A673 (cell line): ENCODE measurements at regions not wholly inside any gene's neighbourhood (a gene's known extent, or its start where the extent isn't known, plus 50 kb on each side); places are given as distances from the start of the nearest gene placed in this dataset.

Source experiments
- BruUV-seq: library from RNA; stranded (reverse); fragments of 400-500 nt; replicated peaks from 2 replicates; lab custom pipeline; 2021; lab: Mats Ljungman, UMichigan
- CTCF ChIA-PET: fragments of 300-600 bp; sonication (Branson Sonifier 250); formaldehyde crosslinking; loops from one replicate; lab custom pipeline; 2022; ENCODE audit warnings: antibody characterized with exemption; lab: Charles Lee
- POLR2A ChIA-PET: fragments of 300-600 bp; sonication (Branson Sonifier 250); formaldehyde crosslinking; loops from one replicate; lab custom pipeline; 2022; ENCODE audit warnings: antibody characterized with exemption; ENCODE audit not compliant: low non-redundant PET; lab: Charles Lee
- DNase-seq: peaks from one replicate; pipeline ENCODE4 v3.0.0-alpha.2; 2015; ENCODE audit warnings: low spot score
- H3K27ac ChIP-seq: fragments of 200-600 bp; sonication (generic); 2 replicates; pipeline ENCODE4 v1.5.1; 2016; ENCODE audit warnings: mixed run types, low read depth, mild to moderate bottlenecking, mixed read lengths, antibody characterized with exemption, low read length; ENCODE audit not compliant: poor library complexity, severe bottlenecking
- H3K27me3 ChIP-seq: fragments of 200-600 bp; sonication (generic); replicated peaks from 2 replicates; pipeline ENCODE4 v1.6.1; 2017; ENCODE audit warnings: mixed run types, low read depth, mild to moderate bottlenecking, mixed read lengths, antibody characterized with exemption, low read length; ENCODE audit not compliant: insufficient read depth, poor library complexity
- H3K36me3 ChIP-seq: fragments of 200-600 bp; sonication (generic); 2 replicates; pipeline ENCODE4 v1.6.1; 2016; ENCODE audit warnings: mixed run types, mild to moderate bottlenecking, mixed read lengths, antibody characterized with exemption, low read length; ENCODE audit not compliant: insufficient read depth, poor library complexity, severe bottlenecking
- H3K4me1 ChIP-seq: fragments of 200-600 bp; sonication (generic); 2 replicates; pipeline ENCODE4 v1.6.1; 2017; ENCODE audit warnings: mixed run types, mild to moderate bottlenecking, mixed read lengths, antibody characterized with exemption, low read length; ENCODE audit not compliant: insufficient read depth, poor library complexity, severe bottlenecking
- H3K4me3 ChIP-seq: fragments of 200-600 bp; sonication (generic); 2 replicates; pipeline ENCODE4 v1.5.1; 2016; ENCODE audit warnings: low read depth, mixed run types, mild to moderate bottlenecking, mixed read lengths, low read length; ENCODE audit not compliant: poor library complexity, severe bottlenecking
- H3K9me3 ChIP-seq: fragments of 200-600 bp; sonication (generic); 2 replicates; pipeline ENCODE4 v1.6.1; 2016; ENCODE audit warnings: mixed run types, low read depth, mild to moderate bottlenecking, mixed read lengths, antibody characterized with exemption, low read length; ENCODE audit not compliant: poor library complexity, severe bottlenecking
- CTCF ChIP-seq: fragments of 300-800, 200-600 bp; sonication (generic); conservative IDR thresholded peaks from 2 replicates; pipeline ENCODE4 v1.5.1; 2017; ENCODE audit warnings: low read depth, mild to moderate bottlenecking, antibody characterized with exemption, low read length, moderate library complexity, mixed read lengths
- EZH2 ChIP-seq: fragments of 200-600 bp; sonication (generic); IDR thresholded peaks from 2 replicates; pipeline ENCODE4 v1.6.1; 2017; ENCODE audit warnings: borderline replicate concordance, low read depth, mild to moderate bottlenecking, mixed read lengths, antibody characterized with exemption, low read length; ENCODE audit not compliant: poor library complexity, severe bottlenecking
- intact Hi-C: fragments of 100-400 bp; cut with micrococcal nuclease; formaldehyde crosslinking; loops from one replicate; pipeline ENCODE4 v1.10.0; 2022; ENCODE audit not compliant: unreplicated experiment

DNA sequence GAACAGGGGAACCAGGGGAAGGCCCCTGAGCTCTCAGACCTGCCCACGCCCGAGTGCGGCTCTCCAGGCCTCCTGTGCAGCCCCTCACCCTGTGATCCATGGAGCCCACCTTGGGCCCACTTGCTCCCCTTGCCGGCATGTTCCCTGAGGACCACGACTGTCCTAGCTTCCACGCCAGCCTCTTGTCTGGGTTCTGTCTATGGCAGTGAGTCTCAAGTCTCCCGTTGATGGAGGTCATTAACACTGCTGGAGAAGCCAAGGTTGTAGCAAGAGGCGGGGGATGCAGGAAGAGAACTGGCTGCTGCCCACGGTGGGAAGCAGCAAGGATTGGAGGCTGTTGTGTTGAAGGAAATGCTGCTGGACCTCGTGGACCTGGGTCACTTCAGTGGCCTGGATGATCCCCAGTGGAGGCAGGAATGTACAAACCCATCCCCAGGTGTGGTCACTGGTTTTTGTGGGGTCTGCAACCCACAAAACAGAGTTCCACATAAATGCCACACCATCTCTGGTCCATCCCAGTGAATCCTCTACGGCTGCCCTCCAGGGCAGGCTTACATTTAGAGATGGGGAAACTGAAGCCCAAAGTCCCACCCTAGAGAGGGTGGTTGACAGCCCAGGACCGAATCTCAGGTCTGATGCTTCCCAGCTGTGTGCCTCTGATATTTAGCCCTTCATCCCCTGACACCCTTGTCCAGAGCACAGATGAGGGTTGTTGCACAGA is 150.3 kb downstream of the NDUFA10 start:
- H3K4me3 ChIP-seq = no peak overlapping the region
- CTCF ChIA-PET = no interaction called here
- H3K36me3 ChIP-seq = no peaks in the 10 kb centered on the region
- no peak overlapping the region for H3K27ac ChIP-seq
- POLR2A ChIA-PET = no interaction called here
- DNase-seq = no peak
- intact Hi-C loops = no loop called here
- no TSS peak for BruUV-seq
- no peaks in the 10 kb centered on the region for H3K9me3 ChIP-seq
- no peaks in the 10 kb centered on the region for H3K4me1 ChIP-seq
- H3K27me3 ChIP-seq = peaks cover 10% of the 10 kb centered on the region
- no peak for TF ChIP-seq EZH2
- TF ChIP-seq CTCF = no peak

GRCh38 chr2:239873656-239874635 is 151.2 kb downstream of the NDUFA10 start:
- no peak for DNase-seq
- Histone ChIP-seq H3K4me1 (no peaks in the 10 kb centered on the region), H3K4me3 (no peak overlapping the region), H3K9me3 (no peaks in the 10 kb centered on the region), H3K27ac (no peak overlapping the region), H3K36me3 (no peaks in the 10 kb centered on the region), H3K27me3 (peaks cover 10% of the 10 kb centered on the region)
- ChIA-PET POLR2A (no interaction called here), CTCF (no interaction called here)
- BruUV-seq = no TSS peak
- TF ChIP-seq CTCF (no peak), EZH2 (no peak)
- intact Hi-C loops = no loop called here

GRCh38 chr2:239871481-239872435 is 153.4 kb downstream of the NDUFA10 start:
- Histone ChIP-seq H3K4me1 (no peaks in the 10 kb centered on the region), H3K4me3 (no peak overlapping the region), H3K36me3 (no peaks in the 10 kb centered on the region), H3K27me3 (peaks cover 10% of the 10 kb centered on the region), H3K27ac (no peak overlapping the region), H3K9me3 (peaks cover 3% of the 10 kb centered on the region)
- ChIA-PET CTCF (no interaction called here), POLR2A (no interaction called here)
- intact Hi-C loops = no loop called here
- no peak for DNase-seq
- TF ChIP-seq CTCF = no peak
- TF ChIP-seq EZH2 = no peak
- BruUV-seq = no TSS peak
